GM18520 (cell line): ENCODE measurements at regions not wholly inside any gene's neighbourhood (a gene's known extent, or its start where the extent isn't known, plus 50 kb on each side); places are given as distances from the start of the nearest gene placed in this dataset.

Experiments used
- ATAC-seq: cut with Tn5 transposase; IDR thresholded peaks from one replicate; pipeline ENCODE4 v1.9.1; 2021; ENCODE audit not compliant: unreplicated experiment

DNA sequence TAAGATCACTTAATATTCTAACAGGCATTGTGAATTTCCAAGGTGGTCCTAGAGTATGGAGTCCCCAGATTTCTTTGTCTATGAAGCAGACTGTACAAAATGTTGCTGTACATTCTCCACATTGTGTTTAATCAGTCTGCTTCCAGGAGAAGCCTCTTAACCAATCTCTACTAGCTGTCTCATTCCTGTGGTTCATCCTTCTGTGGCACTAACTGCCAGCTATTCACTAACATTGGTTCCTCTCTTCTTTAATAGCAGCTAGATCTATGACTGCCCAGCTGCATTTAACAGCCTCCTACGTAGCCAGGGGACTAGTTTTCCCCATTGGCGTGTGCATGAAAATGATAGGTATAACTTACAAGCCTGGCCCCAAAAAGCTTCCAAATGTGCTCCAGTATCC lies 395.4 kb downstream of the SAMD5 start:
- ATAC-seq, result no peak

DNA sequence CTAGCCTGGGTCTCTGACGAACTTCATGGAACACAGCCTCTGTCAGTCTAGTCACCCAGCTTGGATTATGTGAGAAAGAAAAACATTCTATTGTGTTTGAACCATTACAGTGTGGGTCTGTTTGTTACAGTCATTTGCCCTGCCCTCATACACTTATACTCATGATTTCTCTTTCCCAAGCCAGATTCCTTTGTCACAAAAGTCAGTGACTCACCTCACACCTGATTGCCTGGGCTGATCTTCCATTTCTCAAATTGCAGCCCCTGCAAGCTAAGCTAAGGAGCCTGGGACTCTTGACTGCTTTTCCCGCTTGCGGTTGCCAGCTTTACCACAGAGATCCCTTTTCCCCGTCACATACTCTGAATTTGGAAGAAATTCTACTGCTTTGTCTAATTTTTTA lies 395.9 kb downstream of the SAMD5 start:
- no peak for ATAC-seq

DNA sequence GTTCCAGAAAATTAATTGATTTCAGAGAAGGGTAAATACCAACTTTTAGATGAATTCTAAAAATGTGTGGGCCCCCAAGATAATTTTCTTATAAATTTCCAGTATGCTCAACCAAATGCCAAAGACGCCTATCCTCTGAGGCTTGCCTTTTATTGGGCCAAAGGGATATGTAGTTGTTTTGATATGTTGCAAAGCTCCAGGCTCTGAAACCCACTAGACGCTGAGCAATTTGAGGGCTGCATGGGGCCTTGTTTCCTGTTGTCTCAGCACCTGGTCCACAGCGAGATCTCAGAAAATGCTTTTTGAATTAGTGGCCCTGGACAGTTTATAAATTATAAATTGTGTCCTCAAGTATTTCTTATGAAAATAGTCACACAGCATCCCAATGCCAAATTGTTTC lies 397.2 kb downstream of the SAMD5 start:
- no peak for ATAC-seq

DNA sequence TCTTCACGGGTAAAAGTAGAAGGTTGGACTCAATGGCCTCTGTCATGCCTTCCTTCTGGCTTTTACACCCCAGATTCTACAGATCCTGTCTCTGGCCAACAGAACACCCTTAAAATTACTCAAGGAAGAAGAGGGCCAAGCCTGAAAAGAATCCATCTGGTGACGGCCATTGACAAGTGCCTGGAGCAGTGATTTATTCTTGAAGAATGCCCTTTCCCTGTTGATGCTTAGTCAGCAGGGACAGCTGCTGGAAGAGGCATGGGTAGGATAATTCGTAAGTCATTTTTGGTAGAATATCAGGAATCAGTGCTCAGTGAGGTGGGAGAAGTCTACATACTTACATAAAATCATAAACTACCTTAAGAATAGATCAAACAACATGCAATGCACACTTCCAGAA lies 397.9 kb downstream of the SAMD5 start:
- no peak for ATAC-seq

DNA sequence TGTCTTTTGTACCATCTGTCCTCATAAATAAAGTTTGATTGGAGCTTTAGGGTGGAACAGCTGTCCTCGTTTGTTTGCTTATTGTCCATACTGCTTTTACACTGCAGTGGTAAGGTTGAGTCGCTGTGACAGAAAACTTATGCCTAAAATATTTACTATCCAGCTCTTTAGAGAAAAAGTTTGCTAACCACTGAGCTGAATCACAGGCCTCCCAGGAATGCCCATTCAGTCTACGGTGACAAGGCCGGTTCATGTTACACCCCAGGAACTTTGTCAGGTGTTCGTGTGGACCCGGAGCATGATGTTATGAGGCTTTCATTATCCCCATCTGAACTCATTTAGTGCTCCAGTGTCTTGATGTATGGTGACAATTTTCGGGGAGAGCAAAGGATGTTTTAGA lies 401.1 kb downstream of the SAMD5 start:
- ATAC-seq, result no peak

DNA sequence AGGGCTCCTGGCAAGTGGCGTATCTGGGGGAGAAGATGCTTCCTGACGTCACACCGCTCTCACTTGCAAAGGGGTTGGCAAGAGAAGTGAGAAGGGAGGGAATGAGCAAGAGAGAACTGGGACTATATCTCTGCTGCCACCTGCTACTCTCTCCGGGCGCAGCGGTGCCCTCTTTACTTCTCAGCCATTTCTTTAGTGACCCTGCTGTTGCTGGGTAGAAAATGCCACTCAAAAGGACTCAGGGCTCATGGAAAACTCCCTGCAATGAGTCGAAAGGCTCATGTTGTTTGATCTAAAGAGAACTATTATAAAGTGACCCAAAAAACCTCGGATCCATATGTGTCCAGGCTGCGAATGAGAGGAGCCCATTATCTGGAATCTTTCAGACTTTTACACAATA lies 401.8 kb downstream of the SAMD5 start:
- no peak for ATAC-seq

DNA sequence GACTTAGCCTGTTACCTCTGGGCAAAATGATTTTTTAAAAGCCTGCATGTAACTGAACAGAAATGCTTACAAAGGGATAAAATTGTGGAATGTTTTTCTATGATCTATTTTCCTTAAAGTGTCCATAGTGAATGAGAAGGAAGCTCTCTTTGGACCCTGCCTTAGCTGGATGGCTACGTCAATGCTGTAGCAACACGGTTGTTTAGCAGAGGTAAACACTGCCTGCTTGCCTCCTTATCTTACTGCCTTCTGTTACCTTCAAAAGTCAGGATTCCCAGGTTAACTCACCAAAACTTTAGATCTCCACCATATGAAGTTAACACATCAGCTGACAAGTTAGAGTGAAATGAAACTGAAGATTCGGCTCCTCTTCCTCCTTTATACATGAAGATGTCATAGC lies 402.6 kb downstream of the SAMD5 start:
- ATAC-seq, result no peak

DNA sequence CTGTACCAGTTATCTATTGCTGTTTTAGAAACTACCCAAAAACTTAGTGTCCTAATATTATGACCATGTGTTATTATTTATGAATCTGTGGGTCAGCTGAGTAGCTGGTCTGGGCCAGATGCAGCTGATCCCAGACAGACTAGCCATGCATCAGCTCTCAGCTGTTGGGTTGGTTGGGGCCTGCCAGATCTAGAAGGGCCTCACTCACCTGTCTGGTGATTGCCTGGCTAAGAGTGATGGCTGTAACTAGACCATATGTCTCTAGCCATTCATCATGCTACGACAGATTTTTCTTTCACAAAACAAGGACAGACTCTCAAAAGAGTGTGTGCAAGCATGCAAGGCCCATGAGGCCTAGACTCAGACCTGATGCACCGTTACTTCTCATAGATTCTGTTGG lies 403.2 kb downstream of the SAMD5 start:
- no peak for ATAC-seq

DNA sequence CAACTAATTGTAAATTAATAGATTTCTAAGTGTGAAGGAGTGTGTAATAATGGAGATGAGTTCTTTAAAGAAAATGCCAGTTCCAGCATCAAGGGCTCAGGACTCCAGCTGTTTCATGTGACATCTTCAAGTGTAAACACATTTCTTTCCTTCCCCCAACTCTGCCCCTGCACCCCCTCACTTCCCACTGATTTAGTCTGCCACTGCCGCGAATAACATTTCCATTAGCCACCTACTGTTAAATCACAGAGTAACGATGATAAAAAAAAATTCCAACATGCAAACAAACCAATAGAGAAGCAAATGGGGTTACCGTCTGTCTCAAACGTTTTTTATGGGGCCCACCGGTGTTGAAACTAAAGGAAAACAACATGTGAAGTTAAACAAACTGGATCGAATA lies 414.3 kb downstream of the SAMD5 start:
- no peak for ATAC-seq

DNA sequence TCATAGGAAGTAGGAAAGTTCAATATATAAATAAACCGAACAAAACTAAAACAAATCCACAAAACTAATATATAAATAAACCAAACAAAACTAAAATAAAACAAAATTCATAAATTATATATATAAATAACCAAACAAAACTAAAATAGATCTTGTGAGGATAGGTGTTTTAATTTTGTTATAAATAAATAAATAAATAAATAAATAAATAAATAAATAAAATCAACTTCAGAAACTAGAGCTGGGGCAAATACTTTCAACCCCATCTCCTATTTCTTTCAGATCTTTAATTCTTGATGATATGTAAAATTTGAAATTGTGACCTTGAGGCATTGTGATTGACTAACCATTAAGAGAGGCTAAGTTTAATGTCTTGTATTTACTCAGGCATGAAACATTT lies 416.1 kb downstream of the SAMD5 start:
- ATAC-seq, result no peak

DNA sequence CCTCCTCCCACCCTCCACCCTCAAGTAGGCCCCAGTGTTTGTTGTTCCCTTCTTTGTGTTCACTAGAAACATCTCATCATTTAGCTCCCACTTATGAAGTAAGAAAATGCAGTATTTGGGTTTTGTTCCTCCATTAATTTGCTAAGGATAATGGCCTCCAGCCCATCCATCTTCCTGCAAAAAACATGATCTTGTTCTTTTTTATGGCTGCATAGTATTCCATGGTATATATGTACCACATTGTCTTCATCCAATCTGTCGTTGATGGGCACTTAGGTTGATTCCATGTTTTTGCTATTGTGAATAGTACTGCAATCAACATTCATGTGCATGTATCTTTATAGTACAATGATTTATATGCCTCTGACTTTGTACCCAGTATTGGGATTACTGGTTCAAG lies 416.8 kb upstream of the SASH1 start:
- ATAC-seq, result no peak

DNA sequence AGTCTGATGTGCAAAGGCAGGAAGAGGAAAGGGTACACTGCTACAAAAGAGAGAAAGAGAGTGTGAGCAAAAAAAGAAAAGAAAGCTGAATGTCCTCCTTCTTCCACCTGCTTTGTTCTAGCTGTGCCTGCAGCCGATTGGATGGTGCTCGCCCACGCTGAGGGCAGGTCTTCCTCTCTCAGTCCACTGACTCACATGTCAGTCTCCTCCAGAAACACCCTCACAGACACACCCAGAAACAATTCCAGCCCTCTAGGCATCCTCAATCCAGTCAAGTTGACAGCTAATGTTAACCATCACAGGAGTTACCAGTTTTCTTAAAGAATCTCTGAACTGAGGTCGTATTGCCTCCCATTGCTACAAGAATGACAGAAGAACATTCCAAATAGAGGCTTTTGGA lies 411.9 kb upstream of the SASH1 start:
- ATAC-seq, result no peak

DNA sequence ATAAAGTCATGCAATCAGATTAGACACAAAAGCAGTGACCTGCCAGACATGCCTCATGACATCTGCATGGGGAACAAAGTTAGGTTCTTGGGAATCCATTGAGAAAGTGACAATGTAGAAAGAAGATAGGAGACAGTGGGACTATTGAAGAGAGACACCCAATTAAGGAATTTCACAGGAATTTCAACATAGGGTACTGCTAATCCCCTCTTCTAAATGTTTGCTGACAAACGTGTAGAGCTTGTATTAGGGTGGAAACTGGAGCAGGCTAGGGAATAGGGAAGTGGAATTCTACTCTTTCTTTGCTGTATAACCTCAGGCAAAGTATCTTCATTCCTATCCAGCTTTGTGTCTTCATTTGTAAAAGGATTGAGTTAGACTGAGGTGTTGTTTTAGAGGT lies 409.4 kb upstream of the SASH1 start:
- ATAC-seq, result no peak

DNA sequence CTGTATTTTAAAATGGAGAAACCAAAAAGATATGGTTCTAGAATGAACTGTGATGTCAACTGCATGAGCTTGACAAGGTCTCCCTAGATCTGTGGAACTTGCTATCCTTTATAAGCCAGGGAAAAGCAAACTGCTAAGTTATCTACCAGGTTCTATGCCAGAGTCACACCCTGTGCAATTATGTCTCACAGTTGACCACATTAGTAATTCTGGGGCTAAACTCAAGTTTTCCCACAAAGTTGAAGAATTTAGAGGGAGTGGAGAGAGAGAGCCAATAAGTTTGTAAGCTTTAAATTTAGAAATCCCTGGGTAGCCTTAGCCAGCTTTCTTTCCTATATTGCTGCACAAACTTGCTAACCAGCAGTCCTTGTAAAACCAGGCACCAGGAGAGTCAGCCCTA lies 407.0 kb upstream of the SASH1 start:
- no peak for ATAC-seq

DNA sequence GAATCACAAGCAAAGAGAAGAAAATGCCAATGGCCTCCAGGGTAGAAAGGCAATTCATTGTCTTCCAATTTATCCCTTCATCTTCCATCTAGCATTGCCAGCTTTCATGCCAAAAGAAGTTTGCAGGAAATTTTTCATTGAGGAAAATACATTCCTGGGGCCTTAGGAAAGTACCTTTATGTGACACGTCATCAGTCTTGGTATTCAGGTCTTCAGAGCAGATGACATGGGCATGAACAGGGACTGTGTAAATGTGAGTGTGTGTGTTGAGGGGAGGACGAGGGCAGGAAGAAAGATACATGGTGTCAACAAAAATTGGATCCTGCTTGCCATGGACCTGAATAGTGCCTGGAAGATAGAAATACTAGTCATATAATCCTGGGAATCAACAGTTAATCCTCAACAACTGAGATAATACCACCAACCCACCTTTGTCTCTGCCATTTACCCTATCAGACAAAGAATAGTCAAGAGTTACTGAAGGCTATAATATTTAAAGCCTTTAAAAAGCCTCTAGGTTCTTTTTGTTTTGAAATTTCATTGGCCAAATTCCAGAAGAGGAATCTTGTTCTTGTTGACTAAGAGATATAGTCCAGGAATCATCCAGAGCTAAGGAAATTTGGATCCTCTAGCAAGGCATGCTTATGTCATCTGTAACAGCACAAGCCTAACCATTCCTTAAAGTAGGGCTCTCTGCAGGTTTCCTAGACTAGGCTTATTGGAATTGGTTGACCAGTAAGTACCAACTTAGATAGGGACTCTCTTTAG lies 405.8 kb upstream of the SASH1 start:
- no peak for ATAC-seq

DNA sequence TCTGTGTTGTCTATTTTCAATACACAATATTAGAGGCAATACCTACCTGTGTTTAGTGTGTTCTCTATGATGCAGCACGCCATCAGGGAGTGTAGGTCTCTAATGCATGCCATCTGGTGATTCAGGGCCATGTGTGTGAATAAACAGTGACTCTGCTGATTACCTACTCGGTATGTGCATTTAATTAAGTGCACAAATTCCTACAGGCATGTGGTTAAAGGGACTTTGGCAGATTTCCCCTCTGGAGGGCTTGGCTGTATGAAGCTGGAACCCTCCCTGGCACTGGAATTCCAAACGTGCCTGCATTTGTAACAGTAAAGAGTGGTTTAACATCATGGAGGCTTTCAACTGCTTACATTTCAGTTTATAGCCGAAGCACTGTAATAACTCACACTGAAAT lies 401.5 kb upstream of the SASH1 start:
- ATAC-seq, result no peak

DNA sequence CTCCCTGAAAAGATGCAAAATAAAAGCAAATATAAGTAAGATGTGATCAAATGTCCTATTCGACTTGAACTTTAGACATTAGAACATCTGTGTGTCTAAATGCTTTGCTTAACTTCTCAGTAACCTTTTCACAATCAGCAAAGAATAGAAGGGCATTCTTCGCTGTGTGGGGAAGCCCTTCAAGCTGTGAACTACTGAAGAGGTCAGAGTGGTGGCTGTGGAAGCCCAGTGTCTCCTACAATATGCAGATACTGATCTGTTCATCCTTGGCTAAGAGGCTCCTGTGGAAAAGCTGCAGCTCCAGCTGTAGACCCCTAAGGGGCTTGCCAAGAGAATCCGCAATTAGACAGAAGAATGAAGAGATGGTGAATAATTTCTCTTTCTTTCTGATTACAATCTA lies 400.3 kb upstream of the SASH1 start:
- no peak for ATAC-seq

DNA sequence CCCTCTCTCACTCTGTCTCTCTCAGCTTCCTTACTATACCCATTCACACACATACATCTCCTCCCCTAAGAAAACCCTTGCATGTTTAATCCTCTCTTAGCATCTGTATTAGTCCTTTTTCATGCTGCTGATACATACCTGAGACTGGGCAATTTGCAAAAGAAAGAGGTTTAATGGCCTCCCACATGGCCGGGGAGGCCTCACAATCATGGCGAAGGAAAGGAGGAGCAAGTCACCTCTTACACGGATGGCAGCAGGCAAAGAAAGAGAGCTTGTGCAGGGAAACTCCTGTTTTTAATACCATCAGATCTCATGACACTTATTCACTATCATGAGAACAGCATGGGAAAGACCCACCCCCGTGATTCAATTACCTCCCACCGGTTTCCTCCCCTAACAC lies 398.5 kb upstream of the SASH1 start:
- ATAC-seq, result no peak

DNA sequence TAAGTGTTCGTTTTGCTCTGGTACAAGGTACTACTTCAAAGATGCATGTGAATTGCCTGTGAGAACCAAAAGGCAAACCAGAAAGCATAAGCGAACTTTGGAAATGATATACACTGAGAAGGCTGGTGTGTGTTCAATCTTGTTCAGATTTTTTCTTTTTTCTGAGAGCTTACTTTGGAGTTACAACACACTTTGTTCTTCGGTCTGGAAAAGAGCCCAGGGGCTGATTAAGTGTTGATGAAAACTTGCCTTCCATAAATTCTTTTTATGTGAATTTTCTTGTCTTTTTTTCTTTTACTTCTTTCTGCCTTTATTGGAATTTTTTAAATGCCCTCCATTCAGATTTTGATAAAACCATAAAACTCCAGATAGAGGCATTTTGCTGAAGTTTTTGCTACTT lies 395.1 kb upstream of the SASH1 start:
- no peak for ATAC-seq

DNA sequence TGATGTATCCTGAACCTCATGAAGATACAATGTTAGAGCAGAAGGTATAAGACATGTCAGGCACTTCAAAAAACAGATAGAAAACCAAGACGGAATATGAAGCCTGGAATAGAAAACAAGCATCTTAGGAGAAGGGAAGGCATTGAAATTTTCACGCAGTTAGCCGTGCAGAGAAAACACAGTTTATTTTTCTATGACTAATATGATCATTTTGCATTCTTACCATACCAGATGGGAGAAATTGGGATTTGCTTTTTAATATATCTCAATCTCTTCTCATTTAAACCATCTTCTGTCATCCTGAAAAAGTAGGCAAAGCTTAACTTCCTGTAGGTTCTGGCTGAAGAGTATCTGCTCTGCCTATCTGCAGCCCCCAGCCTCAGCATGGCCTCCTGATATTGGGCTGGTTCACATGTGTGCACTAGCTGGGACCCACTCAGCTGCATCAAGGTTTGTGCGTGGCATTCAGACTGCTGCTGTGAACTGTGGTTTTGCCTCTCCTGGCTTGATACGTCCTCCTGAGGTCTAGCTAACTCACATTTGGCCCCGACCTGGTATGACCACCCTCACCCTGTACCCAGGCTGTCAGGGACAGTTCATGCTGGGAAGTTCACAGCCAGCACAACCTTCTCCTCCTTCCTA lies 392.5 kb upstream of the SASH1 start:
- no peak for ATAC-seq

DNA sequence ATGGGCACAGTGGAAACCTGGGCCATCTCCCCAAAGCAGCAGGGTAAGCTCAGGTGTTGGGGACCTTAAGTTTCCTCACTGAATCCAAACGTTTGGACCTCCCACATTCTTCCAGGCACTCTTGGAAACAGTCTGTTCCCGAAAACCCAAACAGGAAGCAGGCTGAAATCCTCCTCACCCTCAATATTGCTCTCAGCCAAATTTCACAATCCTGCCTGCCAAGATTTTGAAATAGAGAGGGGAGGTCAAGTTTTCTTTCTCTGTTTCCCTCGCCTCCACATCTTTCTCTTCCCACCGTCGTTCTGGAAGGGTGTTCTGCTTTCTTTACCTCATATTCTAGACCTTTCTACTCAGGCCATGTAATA lies 392.0 kb upstream of the SASH1 start:
- ATAC-seq, result no peak

DNA sequence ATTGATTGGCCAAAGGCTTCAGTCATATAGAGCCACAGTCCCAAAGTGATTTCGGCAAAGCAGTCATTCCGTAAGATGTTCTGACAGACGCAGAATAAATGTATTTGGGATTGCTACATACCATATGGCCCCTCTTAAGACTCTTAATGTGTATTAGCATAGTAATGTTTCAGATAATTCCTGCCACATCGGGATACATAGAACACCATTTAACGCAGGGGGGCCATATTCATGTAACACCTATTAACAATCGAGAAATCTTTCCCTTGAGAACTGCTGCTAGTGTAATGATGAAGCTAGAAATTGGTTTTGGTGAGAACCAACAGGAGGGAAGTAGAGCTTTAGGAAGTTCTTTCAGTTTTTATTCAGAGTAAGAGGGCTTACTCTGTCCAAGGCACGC lies 390.9 kb upstream of the SASH1 start:
- no peak for ATAC-seq

DNA sequence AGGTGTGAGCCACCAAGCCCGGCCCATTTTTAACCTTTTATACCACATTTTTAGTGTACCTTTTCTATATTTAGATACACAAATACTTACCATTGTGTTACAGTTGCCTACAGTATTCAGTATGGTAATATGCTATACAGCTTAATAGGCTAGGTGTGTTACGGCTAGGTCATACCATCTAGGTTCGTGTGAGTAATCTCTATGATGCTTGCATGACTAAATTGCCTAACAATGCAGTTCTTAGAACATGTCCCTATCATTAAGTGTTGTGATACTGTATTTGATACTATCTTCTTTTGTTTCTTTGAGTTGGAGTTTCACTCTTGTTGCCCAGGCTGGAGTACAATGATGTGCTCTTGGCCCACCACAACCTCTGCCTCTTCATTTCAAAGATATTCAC lies 387.7 kb upstream of the SASH1 start:
- no peak for ATAC-seq
